ENCODE measurements at regions not wholly inside any gene's neighbourhood (a gene's known extent, or its start where the extent isn't known, plus 50 kb on each side); places are given as distances from the start of the nearest gene placed in this dataset.

DNA sequence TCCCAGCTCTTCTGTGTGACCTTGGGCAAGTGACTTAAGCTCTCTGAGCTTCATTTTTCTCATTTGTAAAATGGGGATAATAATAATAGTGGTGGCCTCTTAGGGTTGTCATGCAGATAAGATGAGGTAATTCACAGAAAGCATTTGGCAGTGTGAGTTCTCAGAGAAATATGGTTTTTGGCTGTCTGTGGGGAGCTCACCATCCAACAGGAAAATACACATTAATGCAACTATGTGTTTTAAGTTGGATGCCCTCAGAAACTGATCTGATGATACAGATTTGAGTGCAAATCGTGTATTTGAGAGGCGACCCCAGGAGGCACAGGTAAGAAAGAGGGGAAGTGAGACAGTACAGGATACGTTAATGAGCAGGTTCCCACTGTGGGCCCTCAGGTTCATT, 56.1 kb upstream of the SPRED2 start:
- CTCF ChIA-PET = interaction anchor here (0.7 to 1.3 kb wide), 2 partner anchors 10 to 68 kb away, joined by 3 read pairs; no protein-coding TSS in a partner anchor
- DNase-seq (ENCODE audit: extremely low spot score) = no peak

GRCh38 chr2:65487404-65487803, 55.0 kb upstream of the SPRED2 start:
- ChIA-PET CTCF (interaction anchor here (1.3 kb wide), 1 partner anchor 69 kb away, joined by 3 read pairs; no protein-coding TSS in a partner anchor), POLR2A (no interaction called here)
- TF ChIP-seq, protein P1, sequence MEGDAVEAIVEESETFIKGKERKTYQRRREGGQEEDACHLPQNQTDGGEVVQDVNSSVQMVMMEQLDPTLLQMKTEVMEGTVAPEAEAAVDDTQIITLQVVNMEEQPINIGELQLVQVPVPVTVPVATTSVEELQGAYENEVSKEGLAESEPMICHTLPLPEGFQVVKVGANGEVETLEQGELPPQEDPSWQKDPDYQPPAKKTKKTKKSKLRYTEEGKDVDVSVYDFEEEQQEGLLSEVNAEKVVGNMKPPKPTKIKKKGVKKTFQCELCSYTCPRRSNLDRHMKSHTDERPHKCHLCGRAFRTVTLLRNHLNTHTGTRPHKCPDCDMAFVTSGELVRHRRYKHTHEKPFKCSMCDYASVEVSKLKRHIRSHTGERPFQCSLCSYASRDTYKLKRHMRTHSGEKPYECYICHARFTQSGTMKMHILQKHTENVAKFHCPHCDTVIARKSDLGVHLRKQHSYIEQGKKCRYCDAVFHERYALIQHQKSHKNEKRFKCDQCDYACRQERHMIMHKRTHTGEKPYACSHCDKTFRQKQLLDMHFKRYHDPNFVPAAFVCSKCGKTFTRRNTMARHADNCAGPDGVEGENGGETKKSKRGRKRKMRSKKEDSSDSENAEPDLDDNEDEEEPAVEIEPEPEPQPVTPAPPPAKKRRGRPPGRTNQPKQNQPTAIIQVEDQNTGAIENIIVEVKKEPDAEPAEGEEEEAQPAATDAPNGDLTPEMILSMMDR (IDR thresholded peaks at IDR 0.05; ENCODE audit: control extremely low read depth, extremely low read depth, low read depth, missing control alignments) = no peak
- no peak for DNase-seq (ENCODE audit: extremely low spot score)

More for the DNA sequence above, 56.1 kb upstream of the SPRED2 start:
- TF ChIP-seq, protein P1 (IDR thresholded peaks at IDR 0.05; ENCODE audit: control extremely low read depth, extremely low read depth, low read depth, missing control alignments) = no peak
- POLR2A ChIA-PET = no interaction called here

- TF ChIP-seq, protein P1 (IDR thresholded peaks at IDR 0.05; ENCODE audit: control extremely low read depth, extremely low read depth, low read depth, missing control alignments) = no peak
- DNase-seq (ENCODE audit: extremely low spot score) = no peak
- POLR2A ChIA-PET = no interaction called here
- CTCF ChIA-PET = no interaction called here
These were observed 54.4 kb upstream of the SPRED2 start for GRCh38 chr2:65486802-65487201.

GRCh38 chr2:65486282-65486681, 53.9 kb upstream of the SPRED2 start:
- ChIA-PET POLR2A (no interaction called here), CTCF (no interaction called here)
- DNase-seq (ENCODE audit: extremely low spot score) = no peak
- TF ChIP-seq, protein P1 (IDR thresholded peaks at IDR 0.05; ENCODE audit: control extremely low read depth, extremely low read depth, low read depth, missing control alignments) = no peak

DNA sequence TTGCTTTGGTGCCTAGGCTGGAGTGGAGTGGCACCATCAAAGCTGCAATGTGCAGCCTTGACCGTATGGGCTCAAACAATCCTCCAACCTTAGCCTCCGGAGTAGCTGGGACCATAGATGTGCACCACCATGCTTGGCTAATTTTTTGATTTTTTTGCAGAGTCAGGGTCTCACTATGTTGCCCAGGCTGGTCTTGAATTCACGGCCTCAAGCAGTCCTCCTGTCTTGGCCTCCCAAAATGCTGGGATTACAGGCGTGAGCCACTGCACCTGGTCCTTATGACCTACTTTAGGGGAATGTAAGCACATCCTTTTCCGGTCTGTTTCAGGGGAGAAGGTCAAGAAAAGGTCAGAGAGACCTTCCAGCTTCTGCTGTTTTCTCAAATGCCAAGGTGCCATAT, 53.4 kb upstream of the SPRED2 start:
- POLR2A ChIA-PET = no interaction called here
- CTCF ChIA-PET = no interaction called here

GRCh38 chr2:65483763-65484162, 51.4 kb upstream of the SPRED2 start:
- CTCF ChIA-PET = no interaction called here
- TF ChIP-seq, protein P1 (IDR thresholded peaks at IDR 0.05; ENCODE audit: control extremely low read depth, extremely low read depth, low read depth, missing control alignments) = no peak
- POLR2A ChIA-PET = no interaction called here
- DNase-seq (ENCODE audit: extremely low spot score) = no peak

More for the DNA sequence above, 53.4 kb upstream of the SPRED2 start:
- TF ChIP-seq, protein P1 (IDR thresholded peaks at IDR 0.05; ENCODE audit: control extremely low read depth, extremely low read depth, low read depth, missing control alignments) = no peak
- DNase-seq (ENCODE audit: extremely low spot score) = no peak

- DNase-seq (ENCODE audit: extremely low spot score) = no peak
- ChIA-PET POLR2A (no interaction called here), CTCF (no interaction called here)
- TF ChIP-seq, protein P1 (IDR thresholded peaks at IDR 0.05; ENCODE audit: control extremely low read depth, extremely low read depth, low read depth, missing control alignments) = no peak
These were observed 50.6 kb upstream of the SPRED2 start for GRCh38 chr2:65482971-65483370.

Measured in GM10248 (cell line).